SU-DHL-6 (cell line): ENCODE measurements at regions not wholly inside any gene's neighbourhood (a gene's known extent, or its start where the extent isn't known, plus 50 kb on each side); places are given as distances from the start of the nearest gene placed in this dataset.
A peak's percentile ranks its signal among the peaks of the same experiment; 100 is the strongest.

Experiments used
- H2AFZ ChIP-seq: fragments of 200-600 bp; sonication (generic); 2 replicates; pipeline ENCODE4 v1.6.1; 2014; ENCODE audit warnings: low read depth, mild to moderate bottlenecking, moderate library complexity, mixed read lengths, antibody characterized with exemption, low read length; ENCODE audit not compliant: severe bottlenecking
- H3F3A ChIP-seq: fragments of 200-600 bp; shearing (Covaris generic); 2 replicates; pipeline ENCODE4 v1.6.0; 2016; ENCODE audit warnings: antibody characterized with exemption, mild to moderate bottlenecking; ENCODE audit not compliant: insufficient read depth
- H3K27ac ChIP-seq: fragments of 200-600 bp; sonication (generic); 2 replicates; pipeline ENCODE4 v1.5.1; 2016; ENCODE audit warnings: low read depth, mild to moderate bottlenecking, low read length, moderate library complexity, mixed read lengths
- H3K27me3 ChIP-seq: fragments of 200-600 bp; sonication (generic), shearing (Covaris generic); 2 replicates; pipeline ENCODE4 v1.6.0; 2014; ENCODE audit warnings: mild to moderate bottlenecking, low read length
- H3K36me3 ChIP-seq: fragments of 200-600 bp; sonication (generic); 2 replicates; pipeline ENCODE4 v1.6.1; 2014; ENCODE audit warnings: mild to moderate bottlenecking, low read length, mixed read lengths
- H3K4me2 ChIP-seq: fragments of 300-600, 200-600 bp; shearing (Covaris generic), sonication (generic); 2 replicates; pipeline ENCODE4 v1.6.0; 2014; ENCODE audit warnings: low read length, low read depth, mild to moderate bottlenecking; ENCODE audit not compliant: poor library complexity, severe bottlenecking
- H3K4me3 ChIP-seq: fragments of 200-600 bp; sonication (generic); 2 replicates; pipeline ENCODE4 v1.5.1; 2014; ENCODE audit warnings: antibody characterized with exemption, low read length, mild to moderate bottlenecking, mixed read lengths; ENCODE audit not compliant: insufficient read depth, poor library complexity, severe bottlenecking
- H3K79me2 ChIP-seq: fragments of 200-600 bp; sonication (generic); 2 replicates; pipeline ENCODE4 v1.6.1; 2014; ENCODE audit warnings: mild to moderate bottlenecking, low read length, moderate library complexity; ENCODE audit not compliant: insufficient read depth
- H3K9ac ChIP-seq: fragments of 200-600 bp; sonication (generic); 2 replicates; pipeline ENCODE4 v1.7.0; 2014; ENCODE audit warnings: mild to moderate bottlenecking, low read length
- H3K9me2 ChIP-seq: fragments of 200-600 bp; sonication (generic); replicated peaks from 2 replicates; pipeline ENCODE4 v1.6.1; 2014; ENCODE audit warnings: low read length; ENCODE audit not compliant: insufficient read depth
- H3K9me3 ChIP-seq: fragments of 200-600 bp; sonication (generic); 2 replicates; pipeline ENCODE4 v1.6.1; 2014; ENCODE audit warnings: low read length, mixed read lengths; ENCODE audit not compliant: insufficient read depth
- H4K20me1 ChIP-seq: fragments of 200-600 bp; sonication (generic); 2 replicates; pipeline ENCODE4 v1.6.1; 2014; ENCODE audit warnings: low read depth, mild to moderate bottlenecking, antibody characterized with exemption, low read length, moderate library complexity, mixed read lengths
- CTCF ChIP-seq: fragments of 200-600 bp; sonication (generic); IDR thresholded peaks from one replicate; pipeline ENCODE4 v1.5.1; 2017; ENCODE audit warnings: antibody characterized with exemption, mild to moderate bottlenecking, low read length, moderate library complexity; ENCODE audit not compliant: insufficient read depth, poor library complexity, severe bottlenecking
- EZH2phosphoT487 ChIP-seq: fragments of 200-600 bp; sonication (generic), shearing (Covaris generic); conservative IDR thresholded peaks from 2 replicates; pipeline ENCODE4 v1.6.1; 2018; ENCODE audit warnings: mild to moderate bottlenecking, antibody characterized with exemption, low read length, moderate library complexity, mixed read lengths

- H3K4me3 ChIP-seq: peak overlapping the region; percentile 7
Observed at GRCh38 chr6:110039364-110039980, 61.4 kb downstream of the GPR6 start.

GRCh38 chr6:110039981-110040383 is 61.9 kb downstream of the GPR6 start:
- peak overlapping the region; percentile 100 for H2AFZ ChIP-seq
- peak overlapping the region; percentile 47 for H3K4me2 ChIP-seq
- H3K79me2 ChIP-seq: no peaks in the 10 kb centered on the region
- no peaks in the 10 kb centered on the region for H4K20me1 ChIP-seq
- no peaks in the 10 kb centered on the region for H3F3A ChIP-seq
- no peaks in the 10 kb centered on the region for H3K36me3 ChIP-seq
- TF ChIP-seq EZH2phosphoT487 (no peak), CTCF (peak; percentile 35)
- no peaks in the 10 kb centered on the region for H3K9me3 ChIP-seq
- peak overlapping the region; percentile 39 for H3K9ac ChIP-seq
- no peaks in the 10 kb centered on the region for H3K9me2 ChIP-seq
- peak overlapping the region; percentile 21; the same call in 1 of the 2 replicates for H3K27ac ChIP-seq
- no peaks in the 10 kb centered on the region for H3K27me3 ChIP-seq
- peak overlapping the region; percentile 7 for H3K4me3 ChIP-seq

More at GRCh38 chr6:110039364-110039980, 61.4 kb downstream of the GPR6 start:
- H3K79me2 ChIP-seq: no peaks in the 10 kb centered on the region
- no peaks in the 10 kb centered on the region for H3K9me3 ChIP-seq
- H3K27me3 ChIP-seq: no peaks in the 10 kb centered on the region
- H2AFZ ChIP-seq: peak overlapping the region; percentile 100
- TF ChIP-seq EZH2phosphoT487 (no peak), CTCF (peak; percentile 86)
- H3K4me2 ChIP-seq: peak overlapping the region; percentile 47
- H3K36me3 ChIP-seq: no peaks in the 10 kb centered on the region
- peak overlapping the region; percentile 39 for H3K9ac ChIP-seq
- peak overlapping the region; percentile 21; the same call in 1 of the 2 replicates for H3K27ac ChIP-seq
- no peaks in the 10 kb centered on the region for H4K20me1 ChIP-seq
- no peaks in the 10 kb centered on the region for H3K9me2 ChIP-seq
- H3F3A ChIP-seq: no peaks in the 10 kb centered on the region

GRCh38 chr6:110040716-110041115 is 62.6 kb downstream of the GPR6 start:
- Histone ChIP-seq H3K36me3 (no peaks in the 10 kb centered on the region), H4K20me1 (no peaks in the 10 kb centered on the region), H3K9ac (no peak overlapping the region), H3K27me3 (no peaks in the 10 kb centered on the region), H3F3A (no peaks in the 10 kb centered on the region), H2AFZ (no peak overlapping the region), H3K4me2 (no peak overlapping the region), H3K79me2 (no peaks in the 10 kb centered on the region), H3K9me3 (no peaks in the 10 kb centered on the region), H3K9me2 (no peaks in the 10 kb centered on the region), H3K27ac (no peak overlapping the region), H3K4me3 (no peak overlapping the region)
- TF ChIP-seq CTCF (no peak), EZH2phosphoT487 (no peak)
